Stimulated activated CD4-positive, alpha-beta T cell treated with anti-CD3 and anti-CD28 coated beads, Interleukin-15, amount 100 ng/mL, for 48 hours (primary cell): ENCODE measurements at regions not wholly inside any gene's neighbourhood (a gene's known extent, or its start where the extent isn't known, plus 50 kb on each side); places are given as distances from the start of the nearest gene placed in this dataset.
"Not testable (repeated sequence)": the region's sequence is repeated elsewhere in the genome, so short reads cannot be mapped to it uniquely, and the experiment has no call there.

Experiments used
- DNase-seq, 2 donors: peaks; one replicate each; pipeline ENCODE4 v3.0.0-alpha.2; 2020; ENCODE audit warnings: low read depth in 2 of 2

GRCh38 chr5:82649943-82650342 is 371.8 kb upstream of the RPS23 start:
- no peak for DNase-seq

DNA sequence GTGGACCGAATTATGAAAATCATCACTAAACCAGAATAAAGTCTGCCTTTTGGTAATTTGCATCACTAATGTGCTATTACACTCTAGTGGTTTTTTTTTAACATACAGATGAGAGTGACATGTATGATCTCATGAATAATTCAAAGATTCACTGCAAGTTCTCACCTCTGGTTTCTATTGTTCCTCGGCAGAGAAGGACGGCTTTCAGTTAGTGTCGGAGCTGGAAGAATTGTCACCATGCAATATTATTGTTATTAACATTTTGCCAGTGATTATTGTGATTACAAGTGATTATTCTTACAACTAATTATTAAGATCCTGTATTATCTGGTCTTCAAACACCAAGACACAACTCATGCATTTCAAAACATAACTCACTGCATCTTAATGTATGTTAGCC is 366.6 kb upstream of the RPS23 start:
- no peak for DNase-seq

DNA sequence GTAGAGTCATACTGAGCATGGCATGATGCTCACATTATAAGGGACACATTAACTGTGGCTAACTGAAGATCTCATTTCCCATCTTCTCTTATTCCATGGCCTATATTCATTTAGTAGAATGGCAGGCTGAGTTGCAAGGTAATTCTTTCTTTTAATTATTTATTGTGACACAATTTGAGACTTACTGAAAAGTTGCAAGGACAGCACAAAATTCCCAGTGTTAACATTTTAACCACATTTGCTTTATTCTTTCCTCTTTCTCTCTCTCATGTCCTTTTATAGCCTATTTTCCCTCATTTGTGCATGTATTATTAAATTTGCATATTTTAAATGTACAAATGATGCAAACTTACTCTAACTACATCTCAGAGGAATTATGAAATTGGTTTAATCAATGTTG is 366.1 kb upstream of the RPS23 start:
- no peak for DNase-seq

DNA sequence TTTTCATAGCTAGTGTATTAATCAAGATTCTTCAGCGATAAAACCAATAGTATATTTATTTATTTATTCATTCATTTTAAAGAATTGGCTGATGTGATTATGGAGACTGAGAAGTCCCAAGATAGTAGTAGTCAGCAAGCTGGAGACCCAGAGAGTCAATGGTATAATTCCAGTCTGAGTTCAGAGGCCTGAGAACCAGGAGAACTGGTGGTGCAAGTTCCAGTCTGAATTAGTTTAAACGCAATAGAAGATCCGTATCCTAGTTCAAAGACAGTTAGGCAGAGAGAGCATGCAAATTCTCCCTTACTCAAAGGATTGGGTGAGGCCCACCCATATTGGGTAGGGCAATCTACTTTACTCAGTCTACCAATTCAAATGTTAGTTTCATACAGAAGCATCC is 364.2 kb upstream of the RPS23 start:
- no peak for DNase-seq

- no peak for DNase-seq
These were observed 363.3 kb upstream of the RPS23 start for GRCh38 chr5:82641331-82642003.

GRCh38 chr5:82640916-82641315 is 362.8 kb upstream of the RPS23 start:
- no peak for DNase-seq

- no peak for DNase-seq
These were observed 361.4 kb upstream of the RPS23 start for GRCh38 chr5:82639393-82640144.

GRCh38 chr5:82636591-82636990 is 358.4 kb upstream of the RPS23 start:
- DNase-seq, result no peak

DNA sequence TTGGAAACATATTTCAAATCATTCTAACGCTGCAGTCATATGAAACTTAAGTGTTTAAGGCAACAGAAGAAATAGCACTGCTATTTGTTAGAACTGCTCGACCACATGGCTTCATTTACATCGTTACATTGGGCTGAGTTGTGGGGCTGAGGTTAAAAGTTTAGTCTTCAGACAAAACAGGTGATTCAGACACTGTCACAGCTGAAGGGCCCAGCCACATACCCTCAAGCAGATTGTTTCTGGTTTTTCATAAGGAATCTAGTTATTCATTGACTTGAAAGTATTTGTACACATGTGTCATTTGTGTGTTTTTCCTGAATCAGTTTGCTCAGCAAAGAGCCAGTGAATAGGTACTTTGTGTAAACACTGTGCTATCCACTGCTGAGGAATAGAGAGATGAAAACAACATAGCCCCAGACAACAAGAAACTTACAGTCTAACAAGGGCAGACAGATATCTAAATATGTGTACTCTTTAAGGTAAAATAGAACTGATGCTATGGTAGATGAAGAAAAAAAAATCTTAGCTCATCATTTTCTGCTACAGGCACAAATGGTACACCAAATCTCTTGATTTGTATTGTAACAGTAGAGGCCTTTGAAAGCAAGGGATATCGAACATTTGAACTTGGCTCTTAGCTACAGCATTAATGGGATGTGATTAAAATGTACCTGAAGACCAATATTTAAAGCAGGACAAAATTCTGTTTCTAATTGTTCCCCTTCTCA is 357.6 kb upstream of the RPS23 start:
- DNase-seq, result no peak

DNA sequence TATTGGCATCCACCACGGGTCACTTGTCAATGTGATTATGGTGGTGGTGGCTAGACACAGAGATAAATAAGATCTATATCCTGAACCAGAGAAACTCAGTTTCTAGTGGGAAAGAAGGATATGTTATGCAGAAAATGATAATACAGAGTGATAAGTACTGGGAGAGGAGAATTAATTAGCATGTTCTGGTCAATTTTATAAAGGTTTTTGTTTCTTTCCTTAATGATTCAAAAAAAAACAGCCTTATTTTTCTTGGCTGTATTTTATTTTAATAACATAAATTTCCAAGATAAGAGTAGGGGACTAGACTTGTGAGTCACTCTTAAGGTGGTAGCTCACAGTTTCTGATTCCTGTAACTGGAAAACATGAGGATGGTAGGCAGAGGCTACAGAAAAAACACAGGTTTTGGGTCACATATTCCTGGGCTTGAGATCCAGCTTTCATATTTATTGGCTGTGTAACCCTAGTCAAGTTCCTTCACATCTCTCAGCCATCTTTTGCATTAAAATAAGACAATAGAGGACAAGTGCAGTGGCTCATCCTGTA is 350.3 kb upstream of the RPS23 start:
- no peak for DNase-seq

DNA sequence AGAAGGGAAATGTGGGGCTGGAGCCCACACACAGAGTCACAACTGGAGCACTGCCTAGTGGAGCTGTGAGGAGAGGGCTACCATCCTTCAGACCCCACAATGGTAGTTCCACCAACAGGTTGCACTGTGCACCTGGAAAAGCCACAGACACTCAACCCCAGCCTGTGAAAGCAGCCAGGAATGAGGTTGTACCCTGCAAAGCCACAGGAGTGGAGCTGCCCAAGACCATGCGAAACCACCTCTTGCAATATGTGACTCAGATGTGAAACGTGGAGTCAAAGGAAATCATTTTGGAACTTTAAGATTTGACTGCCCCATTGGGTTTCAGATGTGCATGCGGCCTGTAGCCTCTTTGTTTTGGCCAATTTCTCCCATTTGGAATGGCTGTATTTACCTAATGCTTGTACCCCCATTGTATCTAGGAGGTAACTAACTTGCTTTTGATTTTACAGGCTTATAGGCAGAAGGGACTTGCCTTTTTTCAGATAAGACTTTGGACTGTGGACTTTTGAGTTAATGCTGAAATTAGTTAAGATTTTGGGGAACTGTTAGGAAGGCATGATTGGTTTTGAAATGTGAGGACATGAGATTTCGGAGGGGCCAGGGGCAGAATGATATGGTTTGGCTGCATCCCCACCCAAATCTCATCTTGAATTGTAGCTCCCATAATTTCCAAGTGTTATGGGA is 348.9 kb upstream of the RPS23 start:
- DNase-seq, result not testable (repeated sequence)

DNA sequence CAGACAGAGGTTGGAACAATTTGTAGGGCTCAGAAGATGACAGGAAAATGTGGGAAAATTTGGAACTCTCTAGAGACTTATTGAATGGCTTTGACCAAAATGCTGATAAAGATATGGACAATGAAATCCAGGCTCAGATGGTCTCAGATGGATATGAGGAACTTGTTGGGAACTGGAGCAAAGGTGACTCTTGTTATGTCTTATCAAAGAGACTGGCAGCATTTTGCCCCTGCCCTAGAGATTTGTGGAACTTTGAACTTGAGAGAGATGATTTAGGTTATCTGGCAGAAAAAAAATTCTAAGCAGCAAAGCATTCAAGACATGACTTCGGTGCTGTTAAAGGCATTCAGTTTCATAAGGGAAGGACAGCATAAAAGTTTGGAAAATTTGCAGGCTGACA is 347.9 kb upstream of the RPS23 start:
- not testable (repeated sequence) for DNase-seq

- no peak for DNase-seq
These were observed 345.9 kb upstream of the RPS23 start for GRCh38 chr5:82624062-82624461.

- DNase-seq, result no peak
These were observed 344.8 kb upstream of the RPS23 start for GRCh38 chr5:82622711-82623514.

- DNase-seq, result no peak
These were observed 344.1 kb upstream of the RPS23 start for GRCh38 chr5:82622205-82622604.

DNA sequence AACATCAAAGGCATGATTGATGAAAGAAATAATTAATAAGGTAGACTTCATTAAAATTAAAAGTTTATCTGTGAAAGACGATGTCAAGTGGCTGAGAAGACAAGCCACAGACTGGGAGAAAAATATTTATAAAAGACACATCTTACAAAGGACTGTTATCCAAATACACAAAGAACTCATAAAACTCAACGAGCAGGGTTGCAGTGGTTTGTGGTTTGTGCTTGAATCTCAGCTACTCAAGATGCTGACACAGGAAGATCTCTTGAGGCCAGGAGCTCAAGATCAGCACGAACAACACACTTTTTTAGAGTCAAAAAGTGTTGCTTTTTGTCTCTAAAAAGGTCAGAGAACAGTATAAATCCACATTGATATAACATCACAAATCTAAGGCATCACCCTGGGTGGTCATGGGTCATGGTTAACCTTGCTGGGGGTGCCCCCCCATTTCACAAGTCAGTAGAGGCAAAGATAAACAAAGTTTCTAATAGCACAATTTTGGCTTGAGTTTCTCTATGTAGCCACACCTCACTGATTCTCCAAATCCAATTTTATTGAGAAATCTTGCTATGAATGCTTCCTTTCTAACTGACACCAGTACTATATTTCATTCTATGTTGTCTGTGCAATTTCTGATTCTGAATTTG is 342.9 kb upstream of the RPS23 start:
- DNase-seq, result no peak

GRCh38 chr5:82619097-82619496 is 340.9 kb upstream of the RPS23 start:
- no peak for DNase-seq

DNA sequence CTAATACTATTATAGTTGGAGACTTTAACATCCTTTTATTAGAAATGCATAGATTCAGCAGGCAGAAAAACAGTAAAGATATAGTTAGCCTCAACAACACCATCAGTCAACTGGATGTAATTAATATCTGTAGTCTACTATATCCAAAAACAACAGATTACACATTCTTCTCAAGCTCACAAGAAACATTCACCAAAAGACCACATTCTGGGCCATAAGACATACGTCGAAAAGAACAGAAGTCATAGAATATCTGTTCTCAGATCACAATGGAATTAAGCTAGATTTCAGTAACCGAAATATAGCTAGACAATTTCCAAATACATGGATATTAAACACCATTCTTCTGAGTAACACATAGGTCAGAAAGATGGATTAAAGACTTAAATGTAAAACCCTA is 336.6 kb upstream of the RPS23 start:
- DNase-seq, result no peak

- no peak for DNase-seq
These were observed 335.7 kb upstream of the RPS23 start for GRCh38 chr5:82613891-82614290.

DNA sequence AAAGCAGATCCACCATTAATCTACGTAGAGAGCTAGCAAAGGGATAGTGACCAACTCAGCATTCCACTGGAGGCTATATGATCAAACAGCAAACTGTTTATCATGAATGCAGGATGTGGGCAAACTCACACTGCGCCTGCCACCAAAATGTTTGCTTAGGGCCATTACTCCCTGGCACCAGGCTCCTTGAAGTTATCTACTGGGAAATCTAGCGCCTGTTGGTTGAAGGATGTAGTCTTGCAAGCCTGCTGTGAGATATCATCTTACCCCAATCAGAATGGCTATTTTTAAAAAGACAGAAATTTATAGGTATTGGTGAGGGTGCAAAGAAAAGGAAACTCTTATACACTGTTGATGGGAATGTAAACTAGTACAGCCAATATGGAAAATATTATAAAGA is 332.5 kb upstream of the RPS23 start:
- no peak for DNase-seq
